ENCODE measurements at regions not wholly inside any gene's neighbourhood (a gene's known extent, or its start where the extent isn't known, plus 50 kb on each side); places are given as distances from the start of the nearest gene placed in this dataset.

DNA sequence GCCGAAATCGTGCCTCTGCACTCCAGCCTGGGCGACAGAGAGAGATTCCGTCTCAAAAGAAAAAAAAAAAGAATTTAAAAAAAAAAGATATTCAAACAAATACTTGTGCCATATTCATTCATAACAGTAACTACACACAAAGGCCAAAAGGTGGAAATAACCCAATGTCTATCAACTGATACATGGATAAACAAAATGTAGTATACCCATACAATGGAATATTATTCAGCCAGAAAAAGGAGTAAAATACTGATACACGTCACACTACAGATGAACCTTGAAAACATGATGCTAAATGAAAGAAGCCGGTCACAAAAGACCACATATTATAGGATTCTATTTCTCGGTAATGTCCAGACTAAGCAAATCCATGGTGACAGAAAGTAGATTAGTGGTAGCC, 109.4 kb upstream of the SOD1 start:
- WGBS, result 94% methylated on average over 7 of the region's 7 CpGs
- no peak for DNase-seq (ENCODE audit: low spot score)
- no peak for TF ChIP-seq HNF4G (IDR thresholded peaks at IDR 0.05)
- no peak for TF ChIP-seq RAD21 (IDR thresholded peaks at IDR 0.05)
- no peak for TF ChIP-seq JUND (IDR thresholded peaks at IDR 0.05)
- no peak for TF ChIP-seq TAF1 (conservative IDR thresholded peaks at IDR 0.05)
- no peak overlapping the region for H3K9ac ChIP-seq (ENCODE audit: low read depth in 1 of 2, low read length in 2 of 2)
- H3K9me3 ChIP-seq (ENCODE audit: control insufficient read depth in 4 of 4, low read length in 3 of 4), result no peaks in the 10 kb centered on the region
- H3K27me3 ChIP-seq (ENCODE audit: control insufficient read depth in 4 of 4, insufficient read depth in 4 of 4, low read length in 3 of 4), result no peaks in the 10 kb centered on the region
- H3K36me3 ChIP-seq (ENCODE audit: control insufficient read depth in 4 of 4, insufficient read depth in 3 of 4, low read depth in 1 of 4, low read length in 3 of 4), result no peaks in the 10 kb centered on the region
- H3K27ac ChIP-seq (ENCODE audit: low read depth in 1 of 2, low read length in 2 of 2), result no peak overlapping the region
- H3K4me3 ChIP-seq (ENCODE audit: low read depth in 1 of 3, low read length in 3 of 3), result no peak overlapping the region
- H3K4me1 ChIP-seq (ENCODE audit: control insufficient read depth in 4 of 4, insufficient read depth in 4 of 4, low read length in 3 of 4), result no peaks in the 10 kb centered on the region

DNA sequence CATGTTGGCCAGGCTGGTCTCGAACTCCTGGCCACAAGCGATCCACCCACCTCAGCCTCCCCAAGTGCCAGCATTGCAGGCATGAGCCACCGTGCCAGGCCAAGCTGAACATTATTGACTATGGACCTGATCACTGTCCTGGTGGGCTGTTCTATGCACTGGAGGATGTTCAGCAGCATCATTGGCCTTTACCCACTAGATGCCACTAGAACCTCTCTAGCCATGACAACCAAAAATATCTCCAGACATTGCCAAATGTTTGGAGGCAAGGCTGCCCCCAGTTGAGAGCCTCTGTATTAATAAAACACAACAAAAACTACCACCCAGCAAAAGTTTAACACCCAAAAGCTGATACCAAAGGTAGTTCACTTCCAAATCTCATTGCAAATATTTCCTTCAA, 110.8 kb upstream of the SOD1 start:
- no peak for DNase-seq (ENCODE audit: low spot score)
- Histone ChIP-seq H3K4me1 (ENCODE audit: control insufficient read depth in 4 of 4, insufficient read depth in 4 of 4, low read length in 3 of 4) (no peaks in the 10 kb centered on the region), H3K36me3 (ENCODE audit: control insufficient read depth in 4 of 4, insufficient read depth in 3 of 4, low read depth in 1 of 4, low read length in 3 of 4) (no peaks in the 10 kb centered on the region), H3K9me3 (ENCODE audit: control insufficient read depth in 4 of 4, low read length in 3 of 4) (no peaks in the 10 kb centered on the region), H3K4me3 (ENCODE audit: low read depth in 1 of 3, low read length in 3 of 3) (no peak overlapping the region), H3K27ac (ENCODE audit: low read depth in 1 of 2, low read length in 2 of 2) (no peak overlapping the region), H3K27me3 (ENCODE audit: control insufficient read depth in 4 of 4, insufficient read depth in 4 of 4, low read length in 3 of 4) (no peaks in the 10 kb centered on the region), H3K9ac (ENCODE audit: low read depth in 1 of 2, low read length in 2 of 2) (no peak overlapping the region)
- WGBS, result 99% methylated on average over 3 of the region's 3 CpGs
- TF ChIP-seq, protein P1, sequence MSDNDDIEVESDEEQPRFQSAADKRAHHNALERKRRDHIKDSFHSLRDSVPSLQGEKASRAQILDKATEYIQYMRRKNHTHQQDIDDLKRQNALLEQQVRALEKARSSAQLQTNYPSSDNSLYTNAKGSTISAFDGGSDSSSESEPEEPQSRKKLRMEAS (IDR thresholded peaks at IDR 0.05), result no peak
- TF ChIP-seq, protein P2, sequence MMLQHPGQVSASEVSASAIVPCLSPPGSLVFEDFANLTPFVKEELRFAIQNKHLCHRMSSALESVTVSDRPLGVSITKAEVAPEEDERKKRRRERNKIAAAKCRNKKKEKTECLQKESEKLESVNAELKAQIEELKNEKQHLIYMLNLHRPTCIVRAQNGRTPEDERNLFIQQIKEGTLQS (IDR thresholded peaks at IDR 0.05), result no peak
- TF ChIP-seq GABPA (IDR thresholded peaks at IDR 0.05 in 1 of 2, conservative IDR thresholded peaks at IDR 0.05 in 1 of 2) (no peak), HNF4G (IDR thresholded peaks at IDR 0.05) (no peak), RAD21 (IDR thresholded peaks at IDR 0.05) (no peak)
- TF ChIP-seq, protein P3, sequence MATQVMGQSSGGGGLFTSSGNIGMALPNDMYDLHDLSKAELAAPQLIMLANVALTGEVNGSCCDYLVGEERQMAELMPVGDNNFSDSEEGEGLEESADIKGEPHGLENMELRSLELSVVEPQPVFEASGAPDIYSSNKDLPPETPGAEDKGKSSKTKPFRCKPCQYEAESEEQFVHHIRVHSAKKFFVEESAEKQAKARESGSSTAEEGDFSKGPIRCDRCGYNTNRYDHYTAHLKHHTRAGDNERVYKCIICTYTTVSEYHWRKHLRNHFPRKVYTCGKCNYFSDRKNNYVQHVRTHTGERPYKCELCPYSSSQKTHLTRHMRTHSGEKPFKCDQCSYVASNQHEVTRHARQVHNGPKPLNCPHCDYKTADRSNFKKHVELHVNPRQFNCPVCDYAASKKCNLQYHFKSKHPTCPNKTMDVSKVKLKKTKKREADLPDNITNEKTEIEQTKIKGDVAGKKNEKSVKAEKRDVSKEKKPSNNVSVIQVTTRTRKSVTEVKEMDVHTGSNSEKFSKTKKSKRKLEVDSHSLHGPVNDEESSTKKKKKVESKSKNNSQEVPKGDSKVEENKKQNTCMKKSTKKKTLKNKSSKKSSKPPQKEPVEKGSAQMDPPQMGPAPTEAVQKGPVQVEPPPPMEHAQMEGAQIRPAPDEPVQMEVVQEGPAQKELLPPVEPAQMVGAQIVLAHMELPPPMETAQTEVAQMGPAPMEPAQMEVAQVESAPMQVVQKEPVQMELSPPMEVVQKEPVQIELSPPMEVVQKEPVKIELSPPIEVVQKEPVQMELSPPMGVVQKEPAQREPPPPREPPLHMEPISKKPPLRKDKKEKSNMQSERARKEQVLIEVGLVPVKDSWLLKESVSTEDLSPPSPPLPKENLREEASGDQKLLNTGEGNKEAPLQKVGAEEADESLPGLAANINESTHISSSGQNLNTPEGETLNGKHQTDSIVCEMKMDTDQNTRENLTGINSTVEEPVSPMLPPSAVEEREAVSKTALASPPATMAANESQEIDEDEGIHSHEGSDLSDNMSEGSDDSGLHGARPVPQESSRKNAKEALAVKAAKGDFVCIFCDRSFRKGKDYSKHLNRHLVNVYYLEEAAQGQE (IDR thresholded peaks at IDR 0.05), result no peak
- TF ChIP-seq, protein P4, sequence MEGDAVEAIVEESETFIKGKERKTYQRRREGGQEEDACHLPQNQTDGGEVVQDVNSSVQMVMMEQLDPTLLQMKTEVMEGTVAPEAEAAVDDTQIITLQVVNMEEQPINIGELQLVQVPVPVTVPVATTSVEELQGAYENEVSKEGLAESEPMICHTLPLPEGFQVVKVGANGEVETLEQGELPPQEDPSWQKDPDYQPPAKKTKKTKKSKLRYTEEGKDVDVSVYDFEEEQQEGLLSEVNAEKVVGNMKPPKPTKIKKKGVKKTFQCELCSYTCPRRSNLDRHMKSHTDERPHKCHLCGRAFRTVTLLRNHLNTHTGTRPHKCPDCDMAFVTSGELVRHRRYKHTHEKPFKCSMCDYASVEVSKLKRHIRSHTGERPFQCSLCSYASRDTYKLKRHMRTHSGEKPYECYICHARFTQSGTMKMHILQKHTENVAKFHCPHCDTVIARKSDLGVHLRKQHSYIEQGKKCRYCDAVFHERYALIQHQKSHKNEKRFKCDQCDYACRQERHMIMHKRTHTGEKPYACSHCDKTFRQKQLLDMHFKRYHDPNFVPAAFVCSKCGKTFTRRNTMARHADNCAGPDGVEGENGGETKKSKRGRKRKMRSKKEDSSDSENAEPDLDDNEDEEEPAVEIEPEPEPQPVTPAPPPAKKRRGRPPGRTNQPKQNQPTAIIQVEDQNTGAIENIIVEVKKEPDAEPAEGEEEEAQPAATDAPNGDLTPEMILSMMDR (IDR thresholded peaks at IDR 0.05; ENCODE audit: low read depth, low read length, missing input control), result no peak

DNA sequence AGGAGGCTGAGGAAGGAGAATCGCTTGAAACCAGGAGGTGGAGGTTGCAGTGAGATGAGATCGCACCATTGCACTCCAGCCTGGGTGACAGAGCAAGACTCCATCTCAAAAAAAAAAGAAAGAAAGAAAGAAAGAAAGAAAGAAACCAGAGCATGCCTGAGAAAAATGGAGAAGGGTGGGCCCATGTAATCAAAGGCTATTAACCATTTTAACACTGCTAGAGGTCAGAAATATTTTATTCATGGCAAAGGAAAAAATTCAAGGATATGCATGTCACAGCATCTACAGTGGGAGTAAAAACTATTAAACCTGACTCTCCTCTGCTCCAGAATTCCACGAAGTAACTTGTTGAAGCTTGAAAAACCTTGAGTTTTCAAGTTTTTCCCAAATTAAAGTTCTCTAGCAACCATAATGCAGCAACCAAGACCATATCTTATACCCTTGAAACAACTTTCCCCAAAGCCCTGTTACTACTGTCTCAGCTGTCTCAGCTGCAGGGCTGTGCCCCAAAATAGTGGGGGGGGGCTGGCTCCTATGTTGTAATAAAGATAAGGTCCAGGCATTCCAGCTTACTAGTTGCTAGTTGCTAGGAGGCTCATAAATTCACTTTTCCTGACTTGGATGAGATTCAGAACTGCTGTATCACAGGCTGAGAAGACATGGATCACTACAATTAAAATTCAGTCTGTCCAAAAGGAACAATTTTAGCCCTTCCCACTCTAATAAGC, 112.9 kb upstream of the SOD1 start:
- no peak overlapping the region for H3K4me3 ChIP-seq (ENCODE audit: low read depth in 1 of 3, low read length in 3 of 3)
- TF ChIP-seq, protein P5, sequence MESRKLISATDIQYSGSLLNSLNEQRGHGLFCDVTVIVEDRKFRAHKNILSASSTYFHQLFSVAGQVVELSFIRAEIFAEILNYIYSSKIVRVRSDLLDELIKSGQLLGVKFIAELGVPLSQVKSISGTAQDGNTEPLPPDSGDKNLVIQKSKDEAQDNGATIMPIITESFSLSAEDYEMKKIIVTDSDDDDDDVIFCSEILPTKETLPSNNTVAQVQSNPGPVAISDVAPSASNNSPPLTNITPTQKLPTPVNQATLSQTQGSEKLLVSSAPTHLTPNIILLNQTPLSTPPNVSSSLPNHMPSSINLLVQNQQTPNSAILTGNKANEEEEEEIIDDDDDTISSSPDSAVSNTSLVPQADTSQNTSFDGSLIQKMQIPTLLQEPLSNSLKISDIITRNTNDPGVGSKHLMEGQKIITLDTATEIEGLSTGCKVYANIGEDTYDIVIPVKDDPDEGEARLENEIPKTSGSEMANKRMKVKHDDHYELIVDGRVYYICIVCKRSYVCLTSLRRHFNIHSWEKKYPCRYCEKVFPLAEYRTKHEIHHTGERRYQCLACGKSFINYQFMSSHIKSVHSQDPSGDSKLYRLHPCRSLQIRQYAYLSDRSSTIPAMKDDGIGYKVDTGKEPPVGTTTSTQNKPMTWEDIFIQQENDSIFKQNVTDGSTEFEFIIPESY (IDR thresholded peaks at IDR 0.05), result no peak
- TF ChIP-seq EGR1 (IDR thresholded peaks at IDR 0.05; ENCODE audit: low read depth in 2 of 2) (no peak), NR2F2 (IDR thresholded peaks at IDR 0.05) (no peak), HNF4A (conservative IDR thresholded peaks at IDR 0.05) (no peak), FOXA1 (IDR thresholded peaks at IDR 0.05) (no peak), JUND (IDR thresholded peaks at IDR 0.05) (no peak), TAF1 (conservative IDR thresholded peaks at IDR 0.05) (no peak), HNF4G (IDR thresholded peaks at IDR 0.05) (no peak)
- TF ChIP-seq, protein P1 (IDR thresholded peaks at IDR 0.05), result no peak
- WGBS, result 94% methylated on average over 3 of the region's 3 CpGs

More for the DNA sequence above, 112.9 kb upstream of the SOD1 start:
- Histone ChIP-seq H3K36me3 (ENCODE audit: control insufficient read depth in 4 of 4, insufficient read depth in 3 of 4, low read depth in 1 of 4, low read length in 3 of 4) (no peaks in the 10 kb centered on the region), H3K4me1 (ENCODE audit: control insufficient read depth in 4 of 4, insufficient read depth in 4 of 4, low read length in 3 of 4) (no peaks in the 10 kb centered on the region), H3K27ac (ENCODE audit: low read depth in 1 of 2, low read length in 2 of 2) (no peak overlapping the region), H3K9ac (ENCODE audit: low read depth in 1 of 2, low read length in 2 of 2) (no peak overlapping the region), H3K27me3 (ENCODE audit: control insufficient read depth in 4 of 4, insufficient read depth in 4 of 4, low read length in 3 of 4) (no peaks in the 10 kb centered on the region), H3K9me3 (ENCODE audit: control insufficient read depth in 4 of 4, low read length in 3 of 4) (no peaks in the 10 kb centered on the region)
- DNase-seq (ENCODE audit: low spot score), result no peak

Data from liver (tissue), 8 donors.